Activated CD4-positive, alpha-beta T cell treated with anti-CD3 and anti-CD28 coated beads for 36 hours (primary cell): ENCODE measurements at regions not wholly inside any gene's neighbourhood (a gene's known extent, or its start where the extent isn't known, plus 50 kb on each side); places are given as distances from the start of the nearest gene placed in this dataset.

ENCODE experiments used
- ATAC-seq: fragments of 200-7000 bp; cut with Tn5 transposase; one replicate; pipeline ENCODE4 v1.10.0; 2021; ENCODE audit warnings: mild to moderate bottlenecking, moderate library complexity
- CTCF ChIA-PET: fragments of 350-600 bp; sonication (Branson Sonifier 250); formaldehyde crosslinking; loops from one replicate; lab custom pipeline; 2021; ENCODE audit warnings: antibody characterized with exemption; lab: Charles Lee
- POLR2A ChIA-PET: fragments of 350-600 bp; sonication (Branson Sonifier 250); formaldehyde crosslinking; loops from one replicate; lab custom pipeline; 2021; ENCODE audit warnings: antibody characterized with exemption, inconsistent platforms; lab: Charles Lee
- DNase-seq: peaks from one replicate; pipeline ENCODE4 v3.0.0-alpha.2; 2020
- H3K27ac Mint-ChIP-seq: one replicate; pipeline ENCODE4 v1.8.0; 2021; ENCODE audit warnings: mixed read lengths
- H3K27me3 Mint-ChIP-seq: one replicate; pipeline ENCODE4 v1.8.0; 2021; ENCODE audit warnings: mixed read lengths
- H3K36me3 Mint-ChIP-seq: one replicate; pipeline ENCODE4 v1.8.0; 2021; ENCODE audit warnings: low read depth, mixed read lengths
- H3K4me1 Mint-ChIP-seq: one replicate; pipeline ENCODE4 v1.8.0; 2021; ENCODE audit warnings: mixed read lengths
- H3K4me3 Mint-ChIP-seq: one replicate; pipeline ENCODE4 v1.8.0; 2021; ENCODE audit warnings: mild to moderate bottlenecking, moderate library complexity, mixed read lengths
- H3K9me3 Mint-ChIP-seq: one replicate; pipeline ENCODE4 v1.8.0; 2021; ENCODE audit warnings: low read depth, mixed read lengths
- intact Hi-C, 2 experiments: fragments of 100-400 bp; cut with DNase I in 1 of 2; cut with micrococcal nuclease in 1 of 2; formaldehyde crosslinking; loops; one replicate each; pipeline versions ENCODE4 v1.14.2 to v1.15.1; 2022 to 2024; cut with DNase I, micrococcal nuclease

DNA sequence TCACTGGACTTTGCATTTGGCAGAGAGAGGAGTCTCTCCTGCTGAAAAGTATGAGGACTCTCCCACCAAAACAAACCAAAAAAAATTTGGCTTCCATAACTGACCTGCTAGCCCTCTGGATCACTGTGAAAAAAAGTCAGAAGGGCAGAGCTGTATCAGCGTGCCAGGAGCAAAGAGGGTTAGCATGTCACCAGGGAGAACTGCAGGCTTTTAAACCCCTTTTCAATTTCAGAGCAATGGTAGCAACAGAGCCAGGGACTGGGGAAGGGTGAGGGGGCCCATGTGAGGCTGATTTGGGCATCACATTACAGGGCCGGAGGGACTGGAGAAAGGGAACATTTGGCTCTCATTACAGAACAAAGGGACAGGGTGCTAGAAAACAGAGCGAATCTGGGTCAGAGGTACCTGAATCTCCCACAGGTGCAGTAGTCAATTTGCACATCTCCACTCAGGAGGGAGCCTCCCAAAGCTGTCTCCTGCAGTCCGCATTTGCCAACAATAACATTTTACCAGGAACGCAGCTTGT, 185.7 kb upstream of the EYA4 start:
- no peaks in the 10 kb centered on the region for H3K9me3 Mint-ChIP-seq
- ChIA-PET POLR2A (no interaction called here), CTCF (no interaction called here)
- H3K27me3 Mint-ChIP-seq = peaks cover 8% of the 10 kb centered on the region
- DNase-seq (no peak), ATAC-seq (no peak)
- H3K27ac Mint-ChIP-seq = no peak overlapping the region
- no peaks in the 10 kb centered on the region for H3K36me3 Mint-ChIP-seq
- intact Hi-C loops = no loop called here
- H3K4me3 Mint-ChIP-seq = no peak overlapping the region
- no peaks in the 10 kb centered on the region for H3K4me1 Mint-ChIP-seq

DNA sequence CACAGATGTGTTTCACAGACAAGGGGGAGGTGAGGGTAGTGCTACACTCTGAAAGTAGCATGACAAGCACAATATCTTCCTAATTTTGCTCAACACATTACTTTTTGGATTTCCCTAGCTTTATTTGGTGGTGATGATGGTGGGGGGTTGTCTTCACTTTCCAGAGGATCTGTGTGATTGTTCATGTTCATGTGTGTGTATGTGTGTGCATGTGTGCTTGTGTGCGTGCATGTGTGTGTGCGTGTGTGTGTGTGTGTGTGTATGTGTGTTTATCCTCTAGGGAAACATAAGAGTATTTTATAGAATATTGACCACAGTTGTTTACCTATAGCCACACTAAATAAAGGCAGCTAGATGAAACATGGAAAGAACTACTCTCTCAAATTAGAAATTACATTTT, 183.8 kb upstream of the EYA4 start:
- Mint-ChIP-seq H3K4me1 (no peaks in the 10 kb centered on the region), H3K9me3 (no peaks in the 10 kb centered on the region), H3K4me3 (no peak overlapping the region), H3K36me3 (no peaks in the 10 kb centered on the region), H3K27ac (no peak overlapping the region), H3K27me3 (peaks cover 5% of the 10 kb centered on the region)
- POLR2A ChIA-PET = no interaction called here
- DNase-seq (no peak), ATAC-seq (no peak)
- intact Hi-C loops = no loop called here
- CTCF ChIA-PET = interaction anchor here (0.7 kb wide), 1 partner anchor 1339 kb away, joined by 3 read pairs; no protein-coding TSS in a partner anchor

DNA sequence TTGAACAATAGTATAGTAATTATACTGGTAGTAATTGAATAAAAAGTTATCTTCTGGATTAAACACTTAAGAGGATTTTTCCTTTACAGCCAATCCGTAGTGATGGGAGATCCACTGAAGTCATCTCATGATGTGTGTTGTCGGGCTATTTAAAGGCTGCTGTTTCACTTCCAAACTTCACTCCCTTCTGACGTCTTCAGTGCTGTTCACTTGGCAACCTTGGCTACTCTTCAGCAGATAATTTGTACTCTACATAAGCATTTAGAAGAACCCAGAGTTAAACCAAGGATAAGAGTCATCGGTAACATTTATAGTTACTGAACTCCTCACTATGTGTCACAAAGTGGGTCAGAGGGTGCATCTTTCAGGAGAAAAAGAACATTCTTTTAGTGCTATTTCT, 179.1 kb upstream of the EYA4 start:
- H3K36me3 Mint-ChIP-seq = no peaks in the 10 kb centered on the region
- intact Hi-C loops = no loop called here
- H3K27me3 Mint-ChIP-seq = peaks cover 9% of the 10 kb centered on the region
- DNase-seq (no peak), ATAC-seq (no peak)
- ChIA-PET POLR2A (no interaction called here), CTCF (no interaction called here)
- no peaks in the 10 kb centered on the region for H3K9me3 Mint-ChIP-seq
- H3K4me1 Mint-ChIP-seq = no peaks in the 10 kb centered on the region
- H3K27ac Mint-ChIP-seq = no peak overlapping the region
- no peak overlapping the region for H3K4me3 Mint-ChIP-seq

DNA sequence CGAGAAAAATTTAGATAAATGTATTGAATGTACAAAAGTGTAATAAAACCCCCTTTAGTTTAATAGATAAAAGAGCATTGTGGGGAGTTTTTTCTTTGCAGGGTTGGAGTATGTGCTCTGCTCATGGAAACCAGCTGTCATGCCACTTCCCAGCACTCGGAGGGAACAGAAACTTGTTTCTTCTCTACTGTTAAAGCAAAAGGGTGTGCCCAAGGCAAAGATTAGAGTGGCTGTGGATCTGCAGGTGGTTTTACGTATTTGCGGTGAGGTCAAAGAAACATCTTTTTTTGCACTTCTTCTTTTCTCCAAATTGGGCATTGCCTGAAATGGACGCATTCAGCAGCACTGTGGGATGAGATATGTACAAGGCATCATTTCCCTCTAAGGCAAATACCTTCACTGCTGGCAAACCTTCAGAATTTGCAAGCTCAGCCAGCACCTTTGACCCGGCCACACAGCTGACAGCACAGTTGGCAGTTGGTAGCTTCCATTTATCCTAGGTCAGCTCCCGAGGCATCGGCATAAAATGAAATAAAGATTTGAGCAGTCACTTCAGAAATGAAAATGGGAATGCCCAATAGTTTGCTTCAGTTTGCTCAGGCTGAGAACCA, 178.4 kb upstream of the EYA4 start:
- intact Hi-C loops = no loop called here
- H3K9me3 Mint-ChIP-seq = no peaks in the 10 kb centered on the region
- no peak for ATAC-seq
- H3K4me1 Mint-ChIP-seq = no peaks in the 10 kb centered on the region
- POLR2A ChIA-PET = no interaction called here
- DNase-seq = no peak
- no peak overlapping the region for H3K4me3 Mint-ChIP-seq
- CTCF ChIA-PET = no interaction called here
- H3K27me3 Mint-ChIP-seq = peaks cover 9% of the 10 kb centered on the region
- no peaks in the 10 kb centered on the region for H3K36me3 Mint-ChIP-seq
- no peak overlapping the region for H3K27ac Mint-ChIP-seq

DNA sequence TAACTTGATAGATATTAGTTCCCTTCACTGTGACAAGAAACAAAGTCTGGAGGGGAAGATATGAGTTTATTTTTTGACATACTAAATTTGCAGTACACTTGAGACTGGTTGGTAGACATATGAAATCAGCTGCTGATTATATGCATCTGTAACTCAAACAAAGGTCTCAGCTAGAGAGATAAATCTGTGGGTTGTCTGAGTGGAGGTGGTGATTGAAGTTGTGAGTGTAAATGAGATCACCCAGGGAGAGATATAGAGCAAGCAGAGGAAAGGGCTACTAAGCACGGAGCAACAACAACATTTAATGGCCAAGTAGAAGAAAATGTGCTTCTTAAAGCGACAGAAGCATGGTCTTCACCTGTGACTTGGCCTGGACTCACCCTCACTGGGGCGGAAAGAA, 173.2 kb upstream of the EYA4 start:
- Mint-ChIP-seq H3K4me1 (no peaks in the 10 kb centered on the region), H3K27ac (no peak overlapping the region), H3K9me3 (no peaks in the 10 kb centered on the region), H3K36me3 (no peaks in the 10 kb centered on the region), H3K4me3 (no peak overlapping the region), H3K27me3 (peaks cover 2% of the 10 kb centered on the region)
- ChIA-PET POLR2A (no interaction called here), CTCF (interaction anchor here (0.6 kb wide), 1 partner anchor 485 kb away, joined by 3 read pairs; no protein-coding TSS in a partner anchor)
- DNase-seq (no peak), ATAC-seq (no peak)
- intact Hi-C loops = no loop called here

DNA sequence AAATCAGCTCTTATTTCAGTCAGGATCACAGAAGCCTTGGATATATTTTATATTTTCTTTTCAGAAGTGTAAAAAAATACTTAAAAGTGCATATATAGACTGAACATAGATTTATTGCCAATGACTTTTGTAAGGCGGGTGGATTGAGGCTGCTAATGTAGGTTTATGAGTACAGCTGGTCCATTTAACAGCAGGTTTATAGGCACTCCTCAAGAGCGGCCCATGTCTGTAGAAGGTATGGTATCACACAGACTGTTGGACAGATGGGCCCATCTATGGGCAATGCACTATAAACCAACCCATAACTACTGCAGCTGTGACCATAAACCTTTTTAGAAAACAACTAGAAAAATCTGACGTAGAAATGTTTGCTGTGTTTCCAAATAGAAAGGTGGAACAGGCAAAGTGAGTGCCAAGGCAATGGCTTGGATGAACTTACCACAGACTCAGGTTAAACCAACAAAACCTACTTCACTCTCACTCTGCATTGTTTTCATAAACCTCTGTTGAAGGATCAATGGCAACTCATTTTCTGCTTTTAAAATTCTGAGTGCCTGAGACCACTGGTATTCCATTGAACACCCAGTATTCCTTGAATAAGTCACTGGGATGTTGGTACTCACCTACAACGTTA, 170.6 kb upstream of the EYA4 start:
- Mint-ChIP-seq H3K9me3 (no peaks in the 10 kb centered on the region), H3K4me1 (no peaks in the 10 kb centered on the region), H3K27me3 (no peaks in the 10 kb centered on the region), H3K27ac (no peak overlapping the region), H3K36me3 (no peaks in the 10 kb centered on the region), H3K4me3 (no peak overlapping the region)
- no peak for DNase-seq
- POLR2A ChIA-PET = no interaction called here
- CTCF ChIA-PET = interaction anchor here (1.3 kb wide), 1 partner anchor 10 kb away, joined by 4 read pairs; no protein-coding TSS in a partner anchor
- intact Hi-C loops = no loop called here
- ATAC-seq = no peak

DNA sequence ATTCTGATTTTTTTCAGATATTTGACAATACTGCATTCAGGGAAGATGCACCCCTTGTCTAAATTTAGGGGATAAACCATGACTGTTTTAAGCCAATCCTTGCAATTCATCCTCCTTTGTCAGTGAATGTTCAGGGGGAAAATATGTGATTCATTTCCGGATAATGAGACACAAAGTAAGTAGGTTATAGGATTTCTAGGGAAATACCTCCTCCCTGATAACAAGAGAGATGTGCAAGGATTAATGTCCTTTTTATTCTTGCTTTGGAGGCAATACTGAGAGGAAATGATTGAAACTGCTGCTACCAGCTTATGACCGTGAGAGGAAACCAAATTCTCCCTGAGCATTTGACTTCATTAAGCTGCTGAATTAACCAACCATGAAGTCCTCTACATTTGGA, 161.3 kb upstream of the EYA4 start:
- no peak overlapping the region for H3K27ac Mint-ChIP-seq
- H3K36me3 Mint-ChIP-seq = no peaks in the 10 kb centered on the region
- no peaks in the 10 kb centered on the region for H3K9me3 Mint-ChIP-seq
- peaks cover 2% of the 10 kb centered on the region for H3K27me3 Mint-ChIP-seq
- no peak overlapping the region for H3K4me3 Mint-ChIP-seq
- intact Hi-C loops = no loop called here
- ChIA-PET POLR2A (no interaction called here), CTCF (interaction anchor here (1.0 kb wide), 1 partner anchor 10 kb away, joined by 4 read pairs; no protein-coding TSS in a partner anchor)
- DNase-seq = no peak
- ATAC-seq = no peak
- H3K4me1 Mint-ChIP-seq = no peaks in the 10 kb centered on the region

DNA sequence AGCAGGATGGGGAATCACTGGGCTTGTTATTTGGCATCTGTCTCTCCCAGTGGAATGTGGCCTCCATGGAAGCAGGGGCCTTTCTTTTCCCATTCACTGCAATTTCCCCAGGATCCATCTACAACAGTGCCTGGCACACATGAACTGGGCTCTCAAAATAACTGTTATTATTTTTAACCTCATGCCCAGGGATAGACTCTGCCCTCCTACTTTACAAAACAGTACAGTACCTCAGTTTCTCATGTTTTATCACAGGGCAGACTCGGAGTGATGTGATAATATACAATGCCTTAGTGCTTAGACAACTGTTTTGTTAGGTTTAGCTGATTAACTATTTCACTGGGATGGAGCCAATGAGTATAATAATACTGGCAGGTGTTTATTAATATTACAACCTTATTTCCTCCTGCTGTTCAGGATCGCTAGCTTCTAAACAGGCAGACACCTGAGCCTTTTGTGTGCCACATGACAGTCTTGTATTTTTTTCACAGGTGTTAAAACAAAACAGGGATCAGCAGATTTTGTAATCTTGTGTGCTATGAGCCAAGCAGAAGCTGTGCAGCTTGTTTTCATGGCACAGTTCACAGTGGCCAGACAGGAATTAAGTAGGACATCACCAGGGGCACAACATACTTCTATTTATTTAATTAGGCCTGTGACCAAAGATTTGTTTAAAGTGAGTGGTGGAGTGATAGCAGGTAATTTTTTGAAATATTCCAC, 157.7 kb upstream of the EYA4 start:
- intact Hi-C loops = no loop called here
- ChIA-PET CTCF (no interaction called here), POLR2A (no interaction called here)
- Mint-ChIP-seq H3K4me3 (no peak overlapping the region), H3K4me1 (no peaks in the 10 kb centered on the region), H3K9me3 (no peaks in the 10 kb centered on the region), H3K27me3 (peaks cover 2% of the 10 kb centered on the region), H3K36me3 (no peaks in the 10 kb centered on the region), H3K27ac (no peak overlapping the region)
- no peak for ATAC-seq
- DNase-seq = no peak

DNA sequence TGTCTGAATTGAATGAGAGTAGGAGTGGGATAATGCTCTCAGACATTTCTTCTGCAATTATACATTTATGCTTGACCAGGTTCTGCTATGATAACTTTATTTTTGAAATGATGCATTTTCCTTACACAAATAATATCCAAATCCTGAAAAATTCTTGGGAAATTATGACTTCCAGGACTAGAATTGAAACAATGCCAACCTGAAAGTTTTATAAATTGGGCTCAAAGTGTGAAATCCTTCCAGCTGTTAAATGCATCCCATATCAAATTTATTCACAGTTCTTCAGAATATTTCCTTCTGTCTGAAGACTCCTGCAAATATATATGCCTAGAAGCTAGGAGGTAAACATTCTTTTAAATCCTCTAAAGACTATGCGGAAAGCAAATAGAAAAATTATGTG, 155.7 kb upstream of the EYA4 start:
- no peaks in the 10 kb centered on the region for H3K9me3 Mint-ChIP-seq
- ChIA-PET POLR2A (no interaction called here), CTCF (interaction anchor here (0.7 kb wide), 1 partner anchor 13 kb away, joined by 4 read pairs; no protein-coding TSS in a partner anchor)
- no peak overlapping the region for H3K27ac Mint-ChIP-seq
- DNase-seq (no peak), ATAC-seq (no peak)
- no peaks in the 10 kb centered on the region for H3K36me3 Mint-ChIP-seq
- H3K4me1 Mint-ChIP-seq = no peaks in the 10 kb centered on the region
- intact Hi-C loops = no loop called here
- peaks cover 3% of the 10 kb centered on the region for H3K27me3 Mint-ChIP-seq
- H3K4me3 Mint-ChIP-seq = no peak overlapping the region

DNA sequence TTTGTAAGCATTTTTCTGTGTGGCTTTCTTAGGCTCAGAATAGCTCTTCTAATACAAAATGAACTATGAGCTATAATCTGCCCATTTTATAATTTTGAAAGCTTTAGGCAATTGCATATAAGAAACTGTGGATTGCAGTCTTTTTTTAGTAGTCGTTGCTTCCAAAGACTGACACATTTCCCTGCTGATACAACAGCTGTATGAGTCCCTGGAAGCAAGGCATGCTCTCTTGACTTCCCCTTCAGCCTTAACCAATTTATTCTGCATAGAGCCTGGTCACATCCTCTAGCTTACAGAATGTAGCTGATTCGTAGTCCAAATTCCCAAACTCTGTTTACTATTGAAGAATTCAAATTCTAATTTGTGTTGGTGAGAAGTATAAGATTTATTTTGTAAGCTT, 155.3 kb upstream of the EYA4 start:
- Mint-ChIP-seq H3K4me1 (no peaks in the 10 kb centered on the region), H3K27me3 (peaks cover 3% of the 10 kb centered on the region), H3K9me3 (no peaks in the 10 kb centered on the region), H3K4me3 (no peak overlapping the region), H3K27ac (no peak overlapping the region), H3K36me3 (no peaks in the 10 kb centered on the region)
- CTCF ChIA-PET = interaction anchor here (0.7 kb wide), 1 partner anchor 13 kb away, joined by 4 read pairs; no protein-coding TSS in a partner anchor
- DNase-seq (no peak), ATAC-seq (no peak)
- intact Hi-C loops = no loop called here
- POLR2A ChIA-PET = no interaction called here

DNA sequence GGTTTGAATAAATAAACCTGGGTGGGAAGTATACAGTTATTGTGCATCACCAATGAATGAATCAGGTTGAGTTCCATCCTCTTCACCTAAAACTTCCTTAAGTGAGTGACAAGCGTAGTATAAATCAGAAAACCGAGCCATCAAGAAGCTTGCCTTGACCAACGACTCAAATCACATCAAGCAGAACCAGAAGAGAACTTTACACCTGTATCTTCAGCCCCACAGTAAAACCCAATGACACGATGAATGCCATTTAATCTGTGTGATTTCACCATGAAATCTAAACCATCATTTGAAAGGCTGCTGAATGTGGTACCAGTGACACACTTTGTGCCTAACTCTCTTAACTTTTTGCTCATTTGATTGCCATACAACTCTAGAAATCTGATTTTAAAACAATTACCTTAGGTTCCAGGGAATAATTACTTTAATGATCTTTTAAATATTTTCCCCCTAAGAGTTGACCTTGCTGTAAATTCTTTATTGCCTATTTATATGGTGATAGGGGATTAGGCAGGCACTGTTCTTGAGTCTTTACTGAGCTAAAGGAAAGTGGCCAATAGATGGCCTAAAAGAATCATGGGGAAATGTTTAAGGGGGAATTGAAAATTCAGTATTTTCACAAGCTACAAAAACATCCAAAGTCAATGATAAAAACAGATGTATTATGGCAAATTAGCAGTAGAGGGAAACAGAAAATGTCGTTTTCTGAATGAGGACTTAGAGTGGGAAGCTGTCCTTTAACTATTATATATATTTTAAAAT, 152.0 kb upstream of the EYA4 start:
- Mint-ChIP-seq H3K36me3 (no peaks in the 10 kb centered on the region), H3K9me3 (no peaks in the 10 kb centered on the region), H3K27me3 (peaks cover 2% of the 10 kb centered on the region), H3K27ac (no peak overlapping the region), H3K4me1 (no peaks in the 10 kb centered on the region), H3K4me3 (no peak overlapping the region)
- intact Hi-C loops = no loop called here
- CTCF ChIA-PET = no interaction called here
- DNase-seq = no peak
- POLR2A ChIA-PET = no interaction called here
- no peak for ATAC-seq
